Breast epithelium (tissue), 3 donors: ENCODE measurements at regions not wholly inside any gene's neighbourhood (a gene's known extent, or its start where the extent isn't known, plus 50 kb on each side); places are given as distances from the start of the nearest gene placed in this dataset.

Experiments
- POLR2A ChIP-seq: fragments of 450-650 bp; IDR thresholded peaks from one replicate; pipeline ENCODE4 v1.6.1; 2016; ENCODE audit warnings: antibody characterized with exemption, mild to moderate bottlenecking, moderate library complexity
- POLR2AphosphoS5 ChIP-seq, 3 donors: sonication (generic); formaldehyde crosslinking; IDR thresholded peaks; one replicate each; pipeline ENCODE4 v1.6.1; 2017; ENCODE audit warnings: antibody characterized with exemption in 3 of 3

DNA sequence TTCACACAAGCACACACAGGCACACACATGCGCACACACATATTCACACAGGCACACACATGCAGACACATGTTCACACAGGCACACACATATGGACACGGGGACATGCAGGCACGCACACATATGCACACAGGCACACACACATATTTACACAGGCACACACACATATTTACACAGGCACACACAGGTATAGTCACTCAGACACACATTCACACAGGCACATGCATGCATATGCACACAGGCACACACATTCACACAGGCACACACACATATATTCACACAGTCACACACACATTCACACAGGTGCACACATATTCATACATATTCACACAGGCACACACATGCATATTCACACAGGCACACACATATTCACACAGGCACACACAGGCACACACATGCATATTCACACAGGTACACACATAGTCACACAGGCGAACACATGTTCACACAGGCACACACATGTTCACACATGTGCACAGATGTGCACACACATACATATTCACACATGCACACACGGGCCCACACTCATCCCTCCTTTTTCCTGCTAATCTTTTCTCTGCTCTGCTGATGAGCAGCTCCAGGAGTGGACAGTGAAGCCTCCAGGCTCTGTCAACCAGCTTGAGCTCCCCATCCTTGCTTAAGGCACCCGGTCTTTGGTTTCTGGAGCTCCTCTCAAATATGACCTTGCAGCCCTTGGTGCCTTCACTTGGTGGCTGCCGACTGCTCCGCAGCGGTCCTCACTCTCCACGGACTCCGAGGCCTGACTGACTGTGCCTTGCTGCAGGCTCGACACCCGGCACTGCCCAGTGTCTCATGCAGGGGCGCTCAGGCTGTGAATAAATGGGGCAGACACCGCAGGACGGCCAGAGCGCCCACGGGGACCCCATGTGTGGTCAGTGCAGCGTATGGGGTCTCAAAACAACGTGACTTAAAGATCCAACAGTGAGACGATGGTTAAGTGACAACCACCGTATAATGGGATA is 581.2 kb upstream of the MGMT start:
- TF ChIP-seq POLR2AphosphoS5 (IDR thresholded peaks at IDR 0.05) (no peak), POLR2A (no peak)
